ENCODE measurements at regions not wholly inside any gene's neighbourhood (a gene's known extent, or its start where the extent isn't known, plus 50 kb on each side); places are given as distances from the start of the nearest gene placed in this dataset.

DNA sequence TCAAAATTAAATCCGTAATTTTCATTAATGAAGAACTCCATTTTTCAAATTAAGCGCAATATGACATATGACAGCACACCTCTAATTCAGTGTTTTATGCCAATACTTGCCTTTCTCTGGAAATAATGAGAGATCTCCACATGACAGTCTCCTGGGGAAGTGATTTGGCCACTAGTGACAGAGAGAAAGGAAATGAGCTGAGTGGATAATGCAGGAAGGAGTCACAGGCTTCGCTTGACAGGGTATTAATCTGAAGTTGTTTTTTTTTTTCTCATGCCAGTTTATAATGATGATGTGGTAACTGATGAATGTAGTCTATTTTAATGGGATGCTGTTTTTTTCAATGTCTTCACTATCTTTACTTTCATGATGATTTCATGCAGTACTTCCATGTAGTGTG lies 1079.4 kb upstream of the GYPC start:
- Histone ChIP-seq H3K4me3 (no peak overlapping the region), H3K9me3 (ENCODE audit: insufficient read depth, low read depth) (no peaks in the 10 kb centered on the region), H3K27me3 (ENCODE audit: insufficient read depth, low read depth) (no peaks in the 10 kb centered on the region), H3F3A (ENCODE audit: insufficient read depth, low read depth) (no peaks in the 10 kb centered on the region), H3K27ac (no peak overlapping the region), H2AFZ (no peak overlapping the region), H3K79me2 (ENCODE audit: low read depth) (no peaks in the 10 kb centered on the region), H4K20me1 (ENCODE audit: insufficient read depth) (no peaks in the 10 kb centered on the region), H3K4me2 (no peak overlapping the region), H3K4me1 (replicated peaks; ENCODE audit: insufficient read depth) (no peaks in the 10 kb centered on the region), H3K36me3 (ENCODE audit: low read depth) (no peaks in the 10 kb centered on the region), H3K9me2 (ENCODE audit: insufficient read depth) (no peaks in the 10 kb centered on the region)
- no TSS peak for BruUV-seq (replicated peaks)
- DNase-seq = no peak
- POLR2A ChIA-PET (ENCODE audit: unreplicated experiment) = no interaction called here
- no peak for TF ChIP-seq EZH2 (IDR thresholded peaks at IDR 0.05; ENCODE audit: low read depth)
- TF ChIP-seq, protein P1, sequence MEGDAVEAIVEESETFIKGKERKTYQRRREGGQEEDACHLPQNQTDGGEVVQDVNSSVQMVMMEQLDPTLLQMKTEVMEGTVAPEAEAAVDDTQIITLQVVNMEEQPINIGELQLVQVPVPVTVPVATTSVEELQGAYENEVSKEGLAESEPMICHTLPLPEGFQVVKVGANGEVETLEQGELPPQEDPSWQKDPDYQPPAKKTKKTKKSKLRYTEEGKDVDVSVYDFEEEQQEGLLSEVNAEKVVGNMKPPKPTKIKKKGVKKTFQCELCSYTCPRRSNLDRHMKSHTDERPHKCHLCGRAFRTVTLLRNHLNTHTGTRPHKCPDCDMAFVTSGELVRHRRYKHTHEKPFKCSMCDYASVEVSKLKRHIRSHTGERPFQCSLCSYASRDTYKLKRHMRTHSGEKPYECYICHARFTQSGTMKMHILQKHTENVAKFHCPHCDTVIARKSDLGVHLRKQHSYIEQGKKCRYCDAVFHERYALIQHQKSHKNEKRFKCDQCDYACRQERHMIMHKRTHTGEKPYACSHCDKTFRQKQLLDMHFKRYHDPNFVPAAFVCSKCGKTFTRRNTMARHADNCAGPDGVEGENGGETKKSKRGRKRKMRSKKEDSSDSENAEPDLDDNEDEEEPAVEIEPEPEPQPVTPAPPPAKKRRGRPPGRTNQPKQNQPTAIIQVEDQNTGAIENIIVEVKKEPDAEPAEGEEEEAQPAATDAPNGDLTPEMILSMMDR (conservative IDR thresholded peaks at IDR 0.05) = no peak
- intact Hi-C loops (cut with micrococcal nuclease; ENCODE audit: unreplicated experiment) = no loop called here
- CTCF ChIA-PET = no interaction called here

DNA sequence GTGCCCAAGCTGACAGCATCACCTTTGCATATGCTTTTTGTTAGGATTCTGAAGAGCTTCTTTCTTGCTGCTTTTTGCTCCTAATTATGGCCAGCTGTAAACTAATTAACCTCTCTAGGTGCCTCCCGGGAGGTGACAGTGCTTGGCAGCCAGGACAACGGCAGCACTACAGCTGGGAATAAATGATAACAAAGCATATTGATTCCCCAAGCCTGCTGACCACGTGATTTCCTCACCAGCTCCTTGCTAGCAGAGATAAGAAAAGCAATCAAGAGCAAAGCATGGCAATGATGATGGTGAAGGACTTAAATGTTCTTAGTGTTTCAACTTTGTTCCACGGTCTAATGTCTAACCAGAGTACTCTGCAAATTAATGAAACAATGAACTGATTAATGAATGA lies 1074.4 kb upstream of the GYPC start:
- Histone ChIP-seq H3K36me3 (ENCODE audit: low read depth) (no peaks in the 10 kb centered on the region), H3K9me3 (ENCODE audit: insufficient read depth, low read depth) (no peaks in the 10 kb centered on the region), H3K9me2 (ENCODE audit: insufficient read depth) (no peaks in the 10 kb centered on the region), H3K79me2 (ENCODE audit: low read depth) (no peaks in the 10 kb centered on the region), H2AFZ (no peak overlapping the region), H3K4me2 (no peak overlapping the region), H3F3A (ENCODE audit: insufficient read depth, low read depth) (no peaks in the 10 kb centered on the region), H3K4me3 (no peak overlapping the region), H3K4me1 (replicated peaks; ENCODE audit: insufficient read depth) (no peaks in the 10 kb centered on the region), H3K27me3 (ENCODE audit: insufficient read depth, low read depth) (no peaks in the 10 kb centered on the region), H3K27ac (no peak overlapping the region), H4K20me1 (ENCODE audit: insufficient read depth) (no peaks in the 10 kb centered on the region)
- TF ChIP-seq, protein P1 (conservative IDR thresholded peaks at IDR 0.05) = no peak
- no peak for TF ChIP-seq EZH2 (IDR thresholded peaks at IDR 0.05; ENCODE audit: low read depth)
- BruUV-seq (replicated peaks) = no TSS peak
- POLR2A ChIA-PET (ENCODE audit: unreplicated experiment) = no interaction called here
- intact Hi-C loops (cut with micrococcal nuclease; ENCODE audit: unreplicated experiment) = no loop called here
- no peak for DNase-seq
- CTCF ChIA-PET = no interaction called here

DNA sequence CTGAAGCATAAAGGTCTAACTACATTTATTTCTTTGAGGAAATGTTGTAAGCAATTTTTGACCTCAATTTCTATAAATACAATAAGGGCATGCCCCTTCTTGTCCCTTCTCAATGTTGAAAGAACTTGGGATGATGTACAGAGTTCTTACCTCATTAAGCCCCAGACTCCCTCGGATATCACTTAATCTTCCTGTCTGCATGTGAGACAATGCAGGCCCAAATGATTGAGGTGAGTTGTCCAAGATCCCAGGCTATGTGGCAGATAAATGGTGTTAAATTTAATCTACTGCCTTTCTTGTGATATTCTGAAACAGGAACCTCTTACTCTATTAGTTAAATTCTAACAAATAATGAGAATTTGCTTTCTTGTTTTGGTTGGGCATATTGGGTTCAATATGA lies 1073.4 kb upstream of the GYPC start:
- Histone ChIP-seq H3K27ac (no peak overlapping the region), H3K9me3 (ENCODE audit: insufficient read depth, low read depth) (no peaks in the 10 kb centered on the region), H4K20me1 (ENCODE audit: insufficient read depth) (no peaks in the 10 kb centered on the region), H3K9me2 (ENCODE audit: insufficient read depth) (no peaks in the 10 kb centered on the region), H3K4me1 (replicated peaks; ENCODE audit: insufficient read depth) (no peaks in the 10 kb centered on the region), H3K4me3 (no peak overlapping the region), H3K79me2 (ENCODE audit: low read depth) (no peaks in the 10 kb centered on the region), H3F3A (ENCODE audit: insufficient read depth, low read depth) (no peaks in the 10 kb centered on the region), H3K27me3 (ENCODE audit: insufficient read depth, low read depth) (no peaks in the 10 kb centered on the region), H2AFZ (no peak overlapping the region), H3K36me3 (ENCODE audit: low read depth) (no peaks in the 10 kb centered on the region), H3K4me2 (no peak overlapping the region)
- DNase-seq = no peak
- no TSS peak for BruUV-seq (replicated peaks)
- CTCF ChIA-PET = no interaction called here
- intact Hi-C loops (cut with micrococcal nuclease; ENCODE audit: unreplicated experiment) = no loop called here
- POLR2A ChIA-PET (ENCODE audit: unreplicated experiment) = no interaction called here
- no peak for TF ChIP-seq EZH2 (IDR thresholded peaks at IDR 0.05; ENCODE audit: low read depth)
- TF ChIP-seq, protein P1 (conservative IDR thresholded peaks at IDR 0.05) = no peak

All from PC-9 (cell line).